IPS DF 4.7 (cell line): ENCODE measurements at regions not wholly inside any gene's neighbourhood (a gene's known extent, or its start where the extent isn't known, plus 50 kb on each side); places are given as distances from the start of the nearest gene placed in this dataset.
"Not testable (repeated sequence)": the region's sequence is repeated elsewhere in the genome, so short reads cannot be mapped to it uniquely, and the experiment has no call there.

ENCODE experiments used
- DNase-seq: peaks from one replicate; pipeline ENCODE4 v3.0.0-alpha.2; 2013; ENCODE audit warnings: low spot score; ENCODE audit errors: extremely low read depth

- no peak for DNase-seq
Observed at GRCh38 chr5:124551939-124552279, 194.5 kb downstream of the ZNF608 start.

GRCh38 chr5:124550731-124551130 lies 195.7 kb downstream of the ZNF608 start:
- no peak for DNase-seq

- no peak for DNase-seq
Observed at GRCh38 chr5:124549891-124550436, 196.5 kb downstream of the ZNF608 start.

- no peak for DNase-seq
Observed at GRCh38 chr5:124546643-124547042, 199.8 kb downstream of the ZNF608 start.

GRCh38 chr5:124544366-124545055 lies 201.9 kb downstream of the ZNF608 start:
- no peak for DNase-seq

- DNase-seq: no peak
Observed at GRCh38 chr5:124538931-124539330, 207.5 kb downstream of the ZNF608 start.

DNA sequence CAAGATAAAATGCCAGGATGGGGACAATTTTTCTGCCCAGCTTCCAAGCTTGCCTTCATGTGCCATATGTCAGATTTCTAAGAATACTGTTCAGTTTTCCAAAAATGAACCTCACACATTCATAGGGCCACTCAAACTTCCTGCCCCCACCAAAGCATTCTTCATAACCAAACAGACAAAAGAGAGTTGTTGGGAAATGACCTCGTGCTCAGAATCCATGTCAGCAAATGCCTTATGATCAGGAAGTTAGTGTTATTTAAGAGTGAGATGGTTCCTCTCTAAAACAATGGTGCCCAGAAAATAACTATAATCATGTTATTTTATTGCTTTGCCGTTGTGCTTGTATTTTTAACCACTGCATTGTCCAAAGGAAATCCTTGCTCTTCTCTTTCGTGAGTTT lies 208.2 kb downstream of the ZNF608 start:
- DNase-seq: no peak

DNA sequence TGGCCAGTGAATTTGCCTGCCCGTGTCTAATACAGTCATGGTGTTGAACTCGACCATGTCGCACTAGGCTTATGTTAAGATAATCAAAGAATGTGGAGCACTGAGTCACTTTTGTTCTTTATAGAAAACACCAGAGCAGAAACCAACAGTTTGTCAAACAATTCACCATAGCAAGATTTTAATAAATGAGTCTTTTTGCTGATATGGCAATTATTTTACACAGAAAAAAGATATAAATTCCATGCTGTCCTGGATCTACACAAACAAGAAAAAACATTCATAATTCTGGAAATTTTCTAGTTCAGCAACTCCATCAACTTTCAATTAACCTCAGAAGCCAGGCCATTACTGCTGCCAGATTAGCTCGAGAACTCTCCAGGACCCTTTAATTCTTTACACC lies 208.9 kb downstream of the ZNF608 start:
- no peak for DNase-seq

- no peak for DNase-seq
Observed at GRCh38 chr5:124537107-124537506, 209.3 kb downstream of the ZNF608 start.

DNA sequence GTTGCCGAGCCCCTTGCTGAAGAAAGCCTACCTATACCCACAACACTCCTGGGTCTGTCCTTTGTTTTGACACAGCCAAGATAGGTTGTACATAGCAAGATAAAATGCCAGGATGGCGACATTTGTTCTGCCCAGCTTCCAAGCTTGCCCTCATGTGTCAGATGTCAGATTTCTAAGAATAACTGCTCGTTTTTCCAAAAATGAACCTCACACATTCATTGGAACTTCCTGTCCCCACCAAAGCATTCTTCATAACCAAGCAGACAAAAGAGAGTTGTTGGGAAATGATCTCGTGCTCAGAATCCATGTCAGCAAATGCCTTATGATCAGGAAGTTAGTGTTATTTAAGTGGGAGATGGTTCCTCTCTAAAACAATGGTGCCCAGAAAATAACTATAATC lies 210.1 kb downstream of the ZNF608 start:
- no peak for DNase-seq

GRCh38 chr5:124530916-124531315 lies 215.5 kb downstream of the ZNF608 start:
- no peak for DNase-seq

DNA sequence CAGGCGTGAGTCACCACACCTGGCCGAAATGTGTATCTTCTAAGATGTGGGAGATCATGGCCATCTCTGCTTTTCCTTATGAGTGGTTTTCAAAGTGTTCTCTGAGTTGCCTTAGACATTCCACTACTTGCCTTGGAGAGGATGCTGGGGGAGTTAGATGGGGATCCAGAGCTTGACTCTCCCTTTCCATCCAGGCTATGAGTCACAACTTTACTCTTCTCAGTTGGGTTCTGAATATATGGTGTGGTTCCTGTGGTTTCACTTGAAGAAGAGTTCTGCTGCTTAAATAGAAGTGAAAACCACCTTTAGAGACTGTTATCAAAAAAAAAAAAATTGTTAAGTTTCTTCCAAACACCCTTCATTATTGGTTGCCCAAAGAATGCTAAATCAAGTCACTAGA lies 217.6 kb downstream of the ZNF608 start:
- no peak for DNase-seq

DNA sequence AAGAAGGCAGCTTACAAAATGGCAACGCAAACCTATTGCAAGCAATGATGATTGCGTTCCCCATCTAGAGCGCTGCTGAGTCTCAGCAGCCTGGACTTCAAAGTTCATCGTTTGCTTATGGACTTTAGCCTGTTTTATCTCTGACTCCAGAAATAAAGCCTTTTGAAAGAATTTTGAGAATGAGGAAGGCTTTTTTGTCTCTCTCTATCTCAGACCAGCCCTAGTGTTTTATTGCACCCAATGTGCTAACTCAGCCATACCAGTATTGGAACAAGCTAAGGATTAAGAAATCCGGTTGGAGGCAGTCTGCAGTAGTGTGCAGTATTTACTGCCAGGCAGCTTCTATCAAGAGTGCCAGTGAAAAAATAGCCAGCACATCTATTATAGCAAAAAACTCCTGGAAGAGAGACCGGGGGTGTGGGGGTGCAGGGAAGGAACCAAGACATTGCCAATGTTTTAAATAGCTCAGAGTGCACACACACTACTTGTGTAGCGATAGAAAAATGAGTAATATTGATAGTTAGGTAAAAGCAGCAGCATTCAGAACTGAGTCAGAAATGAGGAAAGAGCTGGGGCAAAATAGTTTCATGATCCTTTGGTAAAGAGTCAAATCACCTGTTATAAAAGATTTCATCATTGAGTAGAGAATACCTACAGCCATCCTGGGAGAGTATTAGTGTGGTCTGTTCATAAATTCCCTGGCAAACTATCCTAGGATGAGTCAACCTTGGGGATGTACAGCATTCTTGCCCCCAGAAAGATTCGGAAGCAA lies 219.0 kb downstream of the ZNF608 start:
- DNase-seq: no peak

DNA sequence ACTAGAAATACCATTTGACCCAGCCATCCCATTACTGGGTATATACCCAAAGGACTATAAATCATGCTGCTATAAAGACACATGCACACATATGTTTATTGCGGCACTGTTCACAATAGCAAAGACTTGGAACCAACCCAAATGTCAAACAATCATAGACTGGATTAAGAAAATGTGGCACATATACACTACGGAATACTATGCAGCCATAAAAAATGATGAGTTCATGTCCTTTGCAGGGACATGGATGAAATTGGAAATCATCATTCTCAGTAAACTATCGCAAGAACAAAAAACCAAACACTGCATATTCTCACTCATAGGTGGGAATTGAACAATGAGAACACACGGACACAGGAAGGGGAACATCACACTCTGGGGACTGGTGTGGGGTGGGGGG lies 220.4 kb downstream of the ZNF608 start:
- DNase-seq: not testable (repeated sequence)

GRCh38 chr5:124524552-124525232 lies 221.7 kb downstream of the ZNF608 start:
- no peak for DNase-seq

DNA sequence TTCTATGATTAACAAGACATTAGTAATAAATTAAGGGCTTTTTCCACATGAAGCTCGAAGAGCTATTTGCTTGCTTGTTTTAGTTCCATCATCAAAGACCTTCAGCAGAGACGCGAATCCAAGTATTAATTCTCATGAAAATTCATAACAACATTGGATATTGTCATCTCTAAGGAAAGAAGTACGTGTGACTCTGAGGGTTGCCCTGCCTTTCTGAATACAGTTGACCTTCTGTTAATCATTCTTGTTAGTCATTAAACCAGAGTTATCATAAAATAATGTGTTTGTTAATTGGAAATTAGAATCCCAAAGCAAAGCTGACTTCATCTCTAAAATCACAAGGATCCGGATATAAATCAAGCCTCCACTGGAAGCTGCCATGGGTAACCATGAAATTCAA lies 222.5 kb downstream of the ZNF608 start:
- no peak for DNase-seq

DNA sequence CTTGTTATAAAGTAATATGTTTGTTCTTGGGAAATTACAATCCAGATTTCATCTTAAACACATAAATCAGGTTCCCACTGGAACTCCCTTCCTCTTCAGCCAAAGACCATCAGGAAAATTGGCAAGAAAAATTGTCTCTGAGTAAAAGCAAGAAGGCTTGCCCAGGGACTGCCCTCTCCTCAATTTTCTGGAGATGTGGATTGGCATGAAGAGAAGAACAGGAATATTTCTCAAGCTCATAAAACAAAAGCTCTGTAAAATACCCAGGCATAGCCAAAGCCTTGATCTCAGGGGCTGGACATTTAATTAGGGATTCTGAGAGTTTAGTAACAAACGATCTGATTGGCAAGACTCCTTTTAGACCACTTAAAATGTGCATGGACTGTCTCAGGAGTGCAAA lies 223.4 kb downstream of the ZNF608 start:
- no peak for DNase-seq

GRCh38 chr5:124521461-124522230 lies 224.8 kb downstream of the ZNF608 start:
- DNase-seq: no peak

DNA sequence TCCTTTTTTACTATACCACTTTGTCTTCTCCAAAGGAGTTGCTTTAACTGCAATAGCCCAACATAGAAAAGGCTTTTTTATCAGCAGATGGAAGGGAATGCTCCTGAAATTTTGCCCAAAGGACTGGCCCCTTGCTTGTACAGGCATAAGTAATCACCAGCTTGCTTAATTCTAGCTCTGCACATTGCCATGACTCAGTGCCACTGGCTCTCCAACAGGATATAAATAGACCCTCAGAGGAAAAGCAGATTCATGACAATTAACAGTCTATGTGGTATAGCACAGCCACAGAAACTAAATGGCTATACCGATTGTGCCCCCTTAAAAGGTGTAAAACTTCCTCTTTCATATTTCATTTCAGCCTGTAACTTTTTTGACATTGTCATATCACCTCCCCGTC lies 227.0 kb downstream of the ZNF608 start:
- no peak for DNase-seq

- DNase-seq: no peak
Observed at GRCh38 chr5:124516567-124516966, 229.9 kb downstream of the ZNF608 start.

- DNase-seq: no peak
Observed at GRCh38 chr5:124515497-124516245, 230.8 kb downstream of the ZNF608 start.
